WI38 (cell line): ENCODE measurements at regions not wholly inside any gene's neighbourhood (a gene's known extent, or its start where the extent isn't known, plus 50 kb on each side); places are given as distances from the start of the nearest gene placed in this dataset.

Experiments used
- H3K4me3 ChIP-seq: 2 replicates; pipeline ENCODE4 v1.5.1; 2011; ENCODE audit warnings: low read depth, mild to moderate bottlenecking, control low read depth, low read length
- CTCF ChIP-seq: IDR thresholded peaks from 2 replicates; pipeline ENCODE4 v1.5.1; 2012; ENCODE audit warnings: low read depth, mild to moderate bottlenecking, control low read depth, low read length

GRCh38 chr5:39517800-39518199 lies 93.0 kb upstream of the DAB2 start:
- no peak for TF ChIP-seq CTCF
- H3K4me3 ChIP-seq = no peak overlapping the region

- no peak overlapping the region for H3K4me3 ChIP-seq
- no peak for TF ChIP-seq CTCF
Observed at GRCh38 chr5:39515881-39516280, 91.1 kb upstream of the DAB2 start.

- no peak overlapping the region for H3K4me3 ChIP-seq
- TF ChIP-seq CTCF = no peak
Observed at GRCh38 chr5:39513236-39513635, 88.5 kb upstream of the DAB2 start.

GRCh38 chr5:39506211-39506610 lies 81.4 kb upstream of the DAB2 start:
- no peak overlapping the region for H3K4me3 ChIP-seq
- TF ChIP-seq CTCF = no peak

GRCh38 chr5:39505791-39506190 lies 81.0 kb upstream of the DAB2 start:
- TF ChIP-seq CTCF = no peak
- no peak overlapping the region for H3K4me3 ChIP-seq

- no peak for TF ChIP-seq CTCF
- H3K4me3 ChIP-seq = no peak overlapping the region
Observed at GRCh38 chr5:39505363-39505762, 80.6 kb upstream of the DAB2 start.

GRCh38 chr5:39503155-39503554 lies 78.4 kb upstream of the DAB2 start:
- TF ChIP-seq CTCF = no peak
- H3K4me3 ChIP-seq = no peak overlapping the region
